Mucosa of descending colon (tissue), 3 donors: ENCODE measurements at regions not wholly inside any gene's neighbourhood (a gene's known extent, or its start where the extent isn't known, plus 50 kb on each side); places are given as distances from the start of the nearest gene placed in this dataset.
"Not testable (repeated sequence)": the region's sequence is repeated elsewhere in the genome, so short reads cannot be mapped to it uniquely, and the experiment has no call there.

Experiments
- ATAC-seq: fragments of 200-7000 bp; cut with Tn5 transposase; one replicate; pipeline ENCODE4 v1.9.1; 2020; ENCODE audit warnings: mild to moderate bottlenecking, moderate library complexity
- DNase-seq, 3 donors: peaks; one replicate each; pipeline ENCODE4 v3.0.0-alpha.2; 2020
- H3K36me3 ChIP-seq: fragments of 200-600 bp; one replicate; pipeline ENCODE4 v1.8.0; 2021; ENCODE audit warnings: low read depth, mild to moderate bottlenecking
- H3K4me1 ChIP-seq: fragments of 200-600 bp; one replicate; pipeline ENCODE4 v1.8.0; 2021; ENCODE audit warnings: low read depth, mild to moderate bottlenecking
- H3K4me3 ChIP-seq: fragments of 200-600 bp; one replicate; pipeline ENCODE4 v1.8.0; 2021; ENCODE audit warnings: mild to moderate bottlenecking
- H3K9me3 ChIP-seq: fragments of 200-600 bp; one replicate; pipeline ENCODE4 v1.8.0; 2021; ENCODE audit warnings: mild to moderate bottlenecking
- intact Hi-C, 2 donors: fragments of 100-400 bp; cut with DNase I in 1 of 2; cut with micrococcal nuclease in 1 of 2; formaldehyde crosslinking; loops; one replicate each; pipeline versions ENCODE4 v1.11.0 to v1.11.1; 2022; cut with DNase I, micrococcal nuclease
- TF ChIP-seq, protein P1 (sequence below): fragments of 200-600 bp; IDR thresholded peaks from one replicate; pipeline ENCODE4 v1.8.0; 2022; ENCODE audit warnings: antibody characterized with exemption, mild to moderate bottlenecking
- donor health status: DM: no; HTN: no; CAD: no; lungs with moderate emphysema.
- donor health status: DM: no; HTN: no; CAD: no.
- donor health status: DM: no; HTN: yes; CAD: no.

DNA sequence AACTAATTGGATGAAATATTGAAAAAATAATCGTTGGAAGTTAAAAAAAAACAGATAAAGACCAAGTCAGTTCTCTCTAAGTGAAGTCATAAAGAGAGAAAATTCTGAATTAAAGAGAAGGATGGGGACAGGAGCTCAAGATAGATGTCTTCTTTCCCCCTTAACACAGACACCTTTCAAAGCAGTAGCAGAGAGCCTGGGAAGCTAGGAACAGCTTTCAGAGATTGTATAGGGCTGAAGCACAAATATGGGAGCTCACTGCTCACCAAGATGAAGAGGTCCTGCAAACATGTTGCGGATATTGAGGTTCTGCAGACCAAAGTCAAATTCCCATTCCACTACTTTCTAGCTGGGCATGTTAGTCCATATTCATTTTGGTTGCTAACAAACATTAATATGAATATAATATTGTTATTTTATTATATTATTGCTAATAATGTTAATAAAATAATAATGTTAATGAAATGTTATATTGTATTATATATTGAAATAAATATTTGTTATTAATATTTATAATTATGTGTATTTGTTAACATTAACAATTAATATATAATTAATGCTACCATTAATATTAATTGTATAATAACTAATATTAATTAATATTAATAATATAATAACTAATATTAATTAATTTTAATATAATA is 319.1 kb downstream of the OXSM start:
- Histone ChIP-seq H3K9me3 (peaks cover 12% of the 10 kb centered on the region), H3K36me3 (no peaks in the 10 kb centered on the region), H3K4me3 (no peak overlapping the region), H3K4me1 (no peaks in the 10 kb centered on the region)
- DNase-seq = no peak
- TF ChIP-seq, protein P1, sequence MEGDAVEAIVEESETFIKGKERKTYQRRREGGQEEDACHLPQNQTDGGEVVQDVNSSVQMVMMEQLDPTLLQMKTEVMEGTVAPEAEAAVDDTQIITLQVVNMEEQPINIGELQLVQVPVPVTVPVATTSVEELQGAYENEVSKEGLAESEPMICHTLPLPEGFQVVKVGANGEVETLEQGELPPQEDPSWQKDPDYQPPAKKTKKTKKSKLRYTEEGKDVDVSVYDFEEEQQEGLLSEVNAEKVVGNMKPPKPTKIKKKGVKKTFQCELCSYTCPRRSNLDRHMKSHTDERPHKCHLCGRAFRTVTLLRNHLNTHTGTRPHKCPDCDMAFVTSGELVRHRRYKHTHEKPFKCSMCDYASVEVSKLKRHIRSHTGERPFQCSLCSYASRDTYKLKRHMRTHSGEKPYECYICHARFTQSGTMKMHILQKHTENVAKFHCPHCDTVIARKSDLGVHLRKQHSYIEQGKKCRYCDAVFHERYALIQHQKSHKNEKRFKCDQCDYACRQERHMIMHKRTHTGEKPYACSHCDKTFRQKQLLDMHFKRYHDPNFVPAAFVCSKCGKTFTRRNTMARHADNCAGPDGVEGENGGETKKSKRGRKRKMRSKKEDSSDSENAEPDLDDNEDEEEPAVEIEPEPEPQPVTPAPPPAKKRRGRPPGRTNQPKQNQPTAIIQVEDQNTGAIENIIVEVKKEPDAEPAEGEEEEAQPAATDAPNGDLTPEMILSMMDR = no peak
- intact Hi-C loops = no loop called here
- ATAC-seq = no peak

DNA sequence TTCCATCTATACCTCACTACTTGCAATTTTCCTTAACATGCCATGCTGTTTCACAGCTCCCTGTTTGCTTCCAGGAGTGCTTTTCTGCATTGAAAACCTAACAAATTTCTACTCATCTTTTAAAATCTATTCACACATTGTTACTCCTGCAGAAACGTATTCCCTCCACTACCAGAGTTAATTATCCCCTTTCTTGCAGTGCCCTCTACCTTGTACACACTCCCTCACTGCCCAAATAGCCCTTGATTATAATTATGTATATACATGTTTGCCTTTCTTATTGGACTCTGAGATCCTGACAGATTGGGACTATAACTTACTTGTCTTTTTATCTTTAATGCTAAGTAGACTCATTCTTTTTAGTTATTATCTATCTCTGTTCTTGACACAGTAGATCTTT is 325.0 kb downstream of the OXSM start:
- no peaks in the 10 kb centered on the region for H3K4me1 ChIP-seq
- peaks cover 15% of the 10 kb centered on the region for H3K9me3 ChIP-seq
- DNase-seq (no peak), ATAC-seq (no peak)
- TF ChIP-seq, protein P1 = no peak
- intact Hi-C loops = no loop called here
- H3K4me3 ChIP-seq = no peak overlapping the region
- no peaks in the 10 kb centered on the region for H3K36me3 ChIP-seq

DNA sequence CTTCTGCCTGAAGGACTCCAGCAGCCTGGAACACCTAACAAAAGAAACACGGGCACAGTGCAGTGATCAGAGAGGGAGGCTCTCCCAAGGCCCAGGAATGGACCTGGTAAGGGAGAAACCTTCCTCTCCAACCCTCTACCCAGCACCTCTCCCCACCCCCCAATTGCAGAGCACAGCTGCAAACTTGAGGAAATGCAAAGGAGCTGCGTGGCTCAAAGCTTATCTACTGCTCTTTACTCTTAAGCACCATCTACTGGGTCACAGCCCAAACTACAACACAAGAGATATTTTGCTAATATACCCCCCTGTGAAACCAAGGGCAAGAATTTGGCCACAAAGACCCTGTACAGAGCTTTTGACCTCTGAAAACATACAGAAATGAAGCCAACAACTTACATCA is 328.3 kb downstream of the OXSM start:
- Histone ChIP-seq H3K4me3 (no peak overlapping the region), H3K4me1 (no peaks in the 10 kb centered on the region), H3K9me3 (peaks cover 25% of the 10 kb centered on the region), H3K36me3 (no peaks in the 10 kb centered on the region)
- TF ChIP-seq, protein P1 = no peak
- ATAC-seq = no peak
- intact Hi-C loops = no loop called here
- no peak for DNase-seq

DNA sequence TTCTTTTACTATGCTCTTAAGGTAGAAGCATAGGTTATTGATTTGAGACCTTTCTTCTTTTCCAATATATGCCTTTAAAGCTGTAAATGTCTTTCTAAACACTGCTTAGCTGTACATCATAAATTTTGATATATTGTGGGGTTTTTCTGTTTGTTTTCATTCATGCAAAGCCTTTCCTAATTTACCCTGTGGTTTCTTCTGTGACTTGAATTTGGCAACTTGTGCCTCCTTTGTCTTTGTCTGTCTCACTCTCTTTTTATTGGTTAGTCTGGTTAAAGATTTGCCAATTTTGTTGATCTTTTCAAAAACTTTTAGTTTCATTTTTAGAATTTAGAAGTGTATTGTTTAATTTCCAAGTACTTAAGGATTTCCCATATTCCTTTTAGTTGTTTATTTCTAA is 343.1 kb downstream of the OXSM start:
- Histone ChIP-seq H3K4me3 (no peak overlapping the region), H3K36me3 (no peaks in the 10 kb centered on the region), H3K4me1 (no peaks in the 10 kb centered on the region), H3K9me3 (peaks cover 22% of the 10 kb centered on the region)
- ATAC-seq (no peak), DNase-seq (no peak)
- TF ChIP-seq, protein P1 = no peak
- intact Hi-C loops = no loop called here

DNA sequence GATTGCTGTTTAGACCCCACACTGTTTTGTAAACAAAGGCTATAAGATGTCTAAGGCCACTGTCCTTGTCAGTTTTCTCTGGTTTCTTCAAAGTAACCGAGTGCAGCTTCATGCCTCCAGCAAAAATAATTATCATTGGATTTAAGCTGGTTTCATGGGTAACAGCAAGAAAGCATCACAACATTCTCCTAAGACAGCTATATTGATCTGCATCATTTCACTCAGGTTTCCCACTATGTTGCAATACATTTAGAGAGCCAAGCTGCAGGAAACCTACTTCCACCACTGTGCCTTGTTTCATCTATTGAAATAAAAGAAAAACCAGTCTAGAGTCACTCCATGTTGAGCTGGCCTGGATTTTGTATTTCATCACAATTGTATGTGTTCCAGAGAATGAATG is 351.4 kb downstream of the OXSM start:
- Histone ChIP-seq H3K4me1 (no peaks in the 10 kb centered on the region), H3K9me3 (peaks cover 26% of the 10 kb centered on the region), H3K4me3 (no peak overlapping the region), H3K36me3 (no peaks in the 10 kb centered on the region)
- DNase-seq = no peak
- TF ChIP-seq, protein P1 = no peak
- intact Hi-C loops = no loop called here
- ATAC-seq = no peak

DNA sequence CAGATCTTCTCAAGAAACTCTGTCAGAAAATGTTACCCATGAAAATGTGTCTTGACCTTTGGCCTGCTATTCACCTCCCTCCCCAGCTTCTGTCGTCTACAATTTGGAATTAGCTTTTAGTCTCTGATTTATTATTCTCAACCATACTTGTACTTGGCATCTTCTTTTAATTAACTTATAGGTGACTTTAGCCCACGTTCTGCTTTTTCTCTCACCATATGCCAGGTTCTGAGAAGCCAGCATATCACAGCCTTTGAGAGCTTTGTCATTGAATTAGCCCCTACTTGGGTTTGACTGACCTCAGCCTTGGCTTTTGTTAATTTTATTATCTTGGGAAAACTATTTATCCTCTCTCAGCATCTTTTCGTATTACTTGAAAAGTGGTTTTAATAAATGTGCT is 355.9 kb downstream of the OXSM start:
- no peak overlapping the region for H3K4me3 ChIP-seq
- no peaks in the 10 kb centered on the region for H3K4me1 ChIP-seq
- TF ChIP-seq, protein P1 = no peak
- DNase-seq (no peak), ATAC-seq (no peak)
- H3K36me3 ChIP-seq = no peaks in the 10 kb centered on the region
- H3K9me3 ChIP-seq = peaks cover 20% of the 10 kb centered on the region
- intact Hi-C loops = no loop called here

DNA sequence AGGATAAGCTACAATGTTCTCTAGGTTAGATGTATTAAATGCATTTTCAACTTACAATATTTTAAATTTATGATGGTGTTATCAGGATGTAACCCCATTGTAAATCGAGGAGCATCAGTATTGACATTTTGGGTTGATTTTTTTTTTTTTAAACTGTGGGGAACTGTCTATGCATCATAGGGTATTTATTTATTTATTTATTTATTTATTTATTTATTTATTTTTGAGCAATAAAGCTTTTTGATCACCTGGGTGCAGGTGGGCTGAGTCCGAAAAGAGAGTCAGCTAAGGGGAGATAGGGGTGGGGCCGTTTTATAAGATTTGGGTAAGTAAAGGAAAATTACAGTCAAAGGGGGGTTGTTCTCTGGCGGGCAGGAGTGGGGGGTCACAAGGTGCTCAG is 367.5 kb downstream of the OXSM start:
- intact Hi-C loops, H3K4me1 ChIP-seq, H3K36me3 ChIP-seq, H3K9me3 ChIP-seq, H3K4me3 ChIP-seq, ATAC-seq, DNase-seq: not testable (repeated sequence)
